Neuronal stem cell (in vitro differentiated cells): ENCODE measurements at regions not wholly inside any gene's neighbourhood (a gene's known extent, or its start where the extent isn't known, plus 50 kb on each side); places are given as distances from the start of the nearest gene placed in this dataset.

Source experiments
- DNase-seq: peaks from one replicate; pipeline ENCODE4 v3.0.0-alpha.2; 2013; ENCODE audit warnings: low spot score
- H2AFZ ChIP-seq: one replicate; pipeline ENCODE4 v1.6.1; 2013; ENCODE audit warnings: mild to moderate bottlenecking, low read length, inconsistent platforms
- H2AK5ac ChIP-seq: 2 replicates; pipeline ENCODE4 v1.6.1; 2013; ENCODE audit warnings: low read depth, mild to moderate bottlenecking, inconsistent platforms, low read length, moderate library complexity, mixed read lengths
- H2BK120ac ChIP-seq: 2 replicates; pipeline ENCODE4 v1.6.1; 2013; ENCODE audit warnings: low read depth, mild to moderate bottlenecking, inconsistent platforms, low read length, moderate library complexity, mixed read lengths
- H2BK12ac ChIP-seq: one replicate; pipeline ENCODE4 v1.6.1; 2013; ENCODE audit warnings: low read length, inconsistent platforms
- H2BK15ac ChIP-seq: 2 replicates; pipeline ENCODE4 v1.6.1; 2013; ENCODE audit warnings: mild to moderate bottlenecking, low read length, inconsistent platforms, mixed read lengths
- H2BK5ac ChIP-seq: one replicate; pipeline ENCODE4 v1.6.1; 2013; ENCODE audit warnings: inconsistent platforms, mild to moderate bottlenecking, low read length, moderate library complexity
- H3K14ac ChIP-seq: one replicate; pipeline ENCODE4 v1.6.1; 2013; ENCODE audit warnings: low read length, inconsistent platforms
- H3K18ac ChIP-seq: 2 replicates; pipeline ENCODE4 v1.6.1; 2013; ENCODE audit warnings: low read length, inconsistent platforms
- H3K23ac ChIP-seq: 2 replicates; pipeline ENCODE4 v1.6.1; 2013; ENCODE audit warnings: low read depth, mild to moderate bottlenecking, mixed read lengths, low read length, inconsistent platforms; ENCODE audit not compliant: poor library complexity
- H3K27ac ChIP-seq: replicated peaks from 3 replicates; pipeline ENCODE4 v1.5.1; 2013; ENCODE audit warnings: low read length, inconsistent platforms
- H3K27me3 ChIP-seq, 3 experiments: 2 replicates each; pipeline ENCODE4 v1.6.1; 2013; ENCODE audit warnings: low read length in 3 of 3, mild to moderate bottlenecking in 2 of 3, inconsistent platforms in 1 of 3, low read depth in 1 of 3, mixed read lengths in 1 of 3, moderate library complexity in 1 of 3; ENCODE audit not compliant: control insufficient read depth in 3 of 3, insufficient read depth in 3 of 3
- H3K36me3 ChIP-seq, 2 donors: replicated peaks in 1 of 2; 2 replicates each; pipeline ENCODE4 v1.6.1; 2013; ENCODE audit warnings: low read length in 2 of 2; ENCODE audit not compliant: control insufficient read depth in 2 of 2, insufficient read depth in 2 of 2
- H3K4ac ChIP-seq: 2 replicates; pipeline ENCODE4 v1.6.1; 2013; ENCODE audit warnings: inconsistent platforms, mild to moderate bottlenecking, low read length, moderate library complexity
- H3K4me1 ChIP-seq, 2 donors: 1 replicate in 1 of 2; 2 replicates in 1 of 2; pipeline ENCODE4 v1.6.1; 2013; ENCODE audit warnings: low read length in 2 of 2, low read depth in 1 of 2; ENCODE audit not compliant: control insufficient read depth in 2 of 2, insufficient read depth in 1 of 2
- H3K4me2 ChIP-seq: one replicate; pipeline ENCODE4 v1.6.1; 2013; ENCODE audit warnings: mild to moderate bottlenecking, low read length, inconsistent platforms; ENCODE audit not compliant: insufficient read depth, poor library complexity, severe bottlenecking
- H3K4me3 ChIP-seq, 2 donors: 2 replicates each; pipeline ENCODE4 v1.5.1; 2013; ENCODE audit warnings: low read length in 2 of 2, mild to moderate bottlenecking in 2 of 2, inconsistent platforms in 1 of 2, moderate library complexity in 1 of 2
- H3K79me1 ChIP-seq: one replicate; pipeline ENCODE4 v1.6.1; 2013; ENCODE audit warnings: low read depth, mild to moderate bottlenecking, inconsistent platforms, low read length, moderate library complexity
- H3K9ac ChIP-seq: one replicate; pipeline ENCODE4 v1.6.1; 2013; ENCODE audit warnings: mild to moderate bottlenecking, low read depth, low read length, inconsistent platforms; ENCODE audit not compliant: poor library complexity
- H3K9me3 ChIP-seq, 2 donors: replicated peaks in 1 of 2; 2 replicates each; pipeline versions ENCODE3 to v1.6.1; 2013; ENCODE audit warnings: low read length in 2 of 2, mild to moderate bottlenecking in 2 of 2, inconsistent platforms in 1 of 2, low read depth in 1 of 2, mixed read lengths in 1 of 2, moderate library complexity in 1 of 2; ENCODE audit not compliant: control insufficient read depth in 2 of 2, insufficient read depth in 1 of 2
- H4K8ac ChIP-seq: one replicate; pipeline ENCODE4 v1.6.1; 2013; ENCODE audit warnings: low read depth, mild to moderate bottlenecking, inconsistent platforms, low read length, moderate library complexity
- H4K91ac ChIP-seq: one replicate; pipeline ENCODE4 v1.6.1; 2013; ENCODE audit warnings: low read length, low read depth, mild to moderate bottlenecking, inconsistent platforms; ENCODE audit not compliant: poor library complexity
- WGBS, 2 donors: extraction: QIAGEN DNeasy Blood & Tissue Kit; methylation state at CpG; one replicate each; pipeline ENCODE4 v1.1.7; 2013; ENCODE audit warnings: missing lambda C conversion rate in 2 of 2, mixed read lengths in 1 of 2; ENCODE audit not compliant: insufficient read length in 2 of 2, insufficient replicate concordance in 1 of 2; ENCODE audit errors: extremely low coverage in 2 of 2; 5-methylcytosine and 5-hydroxymethylcytosine counted together

DNA sequence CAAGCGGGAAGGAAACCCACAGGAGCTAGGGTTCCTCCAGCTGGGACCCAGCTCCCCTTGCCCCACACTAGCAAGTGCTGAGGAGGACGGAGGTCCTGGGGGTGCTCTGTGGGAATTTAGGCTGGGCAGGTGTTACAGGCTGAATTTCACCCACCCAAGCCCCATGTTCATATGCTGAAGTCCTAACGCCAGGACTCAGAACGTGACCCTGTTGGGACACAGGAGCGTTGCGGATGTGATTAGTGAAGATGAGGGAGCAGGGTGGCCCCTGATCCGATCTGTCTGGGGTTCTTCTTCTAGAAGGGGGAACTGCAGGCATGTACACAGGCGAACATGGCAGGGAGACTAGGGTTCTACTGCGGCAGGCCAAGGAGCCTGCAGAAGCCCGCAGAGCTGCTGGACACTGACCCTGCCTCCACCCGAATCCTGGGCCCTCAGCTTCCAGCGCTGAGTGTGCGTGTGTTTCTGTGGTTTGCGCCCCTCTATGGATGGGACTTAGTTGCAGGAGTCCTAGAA is 103.4 kb upstream of the FGF3 start:
- Histone ChIP-seq H3K14ac (no peak overlapping the region), H3K4me3 (no peak overlapping the region), H4K8ac (no peak overlapping the region), H4K91ac (no peak overlapping the region), H2BK15ac (peak overlapping the region; percentile 86), H3K9me3 (no peaks in the 10 kb centered on the region), H2BK5ac (no peak overlapping the region), H2AK5ac (peak overlapping the region; percentile 93), H3K4me2 (no peak overlapping the region), H3K27ac (no peak overlapping the region), H3K18ac (no peak overlapping the region), H3K4ac (no peak overlapping the region), H3K4me1 (peaks cover 0 to 4% of the 10 kb centered on the region in 2 donors), H2BK12ac (no peak overlapping the region), H3K79me1 (no peaks in the 10 kb centered on the region), H3K27me3 (peaks cover 0 to 22% (median 15%) of the 10 kb centered on the region in 3 experiments), H3K36me3 (no peaks in the 10 kb centered on the region), H3K23ac (peak overlapping the region; percentile 23), H3K9ac (no peak overlapping the region), H2AFZ (no peak overlapping the region), H2BK120ac (no peak overlapping the region)
- WGBS, 2 donors = no CpG with 5 or more reads among the region's 14 CpGs
- no peak for DNase-seq

DNA sequence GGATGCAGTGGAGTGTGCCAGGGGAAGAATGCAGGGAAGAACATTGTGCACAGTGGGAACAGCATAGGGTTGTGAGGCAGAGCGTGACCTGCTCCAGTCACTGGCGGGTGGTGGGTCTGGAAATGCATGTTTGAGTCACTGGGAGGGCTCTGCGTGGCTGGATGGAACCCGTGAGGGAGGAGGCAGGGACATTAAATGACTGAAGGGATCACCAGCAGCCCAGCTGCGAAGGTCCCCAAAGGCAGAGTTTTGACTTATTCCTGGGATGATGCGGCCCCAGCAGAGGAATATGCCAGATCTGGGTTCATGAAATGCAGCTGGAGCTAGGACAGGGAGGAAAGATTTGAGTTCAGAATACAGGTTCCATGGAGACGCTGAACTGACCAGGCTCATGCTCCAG is 104.0 kb upstream of the FGF3 start:
- peaks cover 0 to 4% of the 10 kb centered on the region in 2 donors for H3K4me1 ChIP-seq
- peaks cover 0 to 23% (median 12%) of the 10 kb centered on the region in 3 experiments for H3K27me3 ChIP-seq
- H2AFZ ChIP-seq = no peak overlapping the region
- H2BK5ac ChIP-seq = no peak overlapping the region
- no CpG with 5 or more reads among the region's 7 CpGs for WGBS, 2 donors
- H2BK120ac ChIP-seq = no peak overlapping the region
- no peak overlapping the region for H3K4ac ChIP-seq
- no peak overlapping the region for H3K14ac ChIP-seq
- H2BK15ac ChIP-seq = no peak overlapping the region
- H4K8ac ChIP-seq = no peak overlapping the region
- H3K9ac ChIP-seq = no peak overlapping the region
- no peak overlapping the region for H2BK12ac ChIP-seq
- H4K91ac ChIP-seq = no peak overlapping the region
- DNase-seq = no peak
- no peaks in the 10 kb centered on the region for H3K36me3 ChIP-seq
- H3K27ac ChIP-seq = no peak overlapping the region
- no peak overlapping the region for H3K4me2 ChIP-seq
- no peak overlapping the region for H2AK5ac ChIP-seq
- H3K9me3 ChIP-seq = no peaks in the 10 kb centered on the region
- H3K79me1 ChIP-seq = no peaks in the 10 kb centered on the region
- H3K23ac ChIP-seq = no peak overlapping the region
- no peak overlapping the region for H3K4me3 ChIP-seq
- peak overlapping the region; percentile 32 for H3K18ac ChIP-seq

DNA sequence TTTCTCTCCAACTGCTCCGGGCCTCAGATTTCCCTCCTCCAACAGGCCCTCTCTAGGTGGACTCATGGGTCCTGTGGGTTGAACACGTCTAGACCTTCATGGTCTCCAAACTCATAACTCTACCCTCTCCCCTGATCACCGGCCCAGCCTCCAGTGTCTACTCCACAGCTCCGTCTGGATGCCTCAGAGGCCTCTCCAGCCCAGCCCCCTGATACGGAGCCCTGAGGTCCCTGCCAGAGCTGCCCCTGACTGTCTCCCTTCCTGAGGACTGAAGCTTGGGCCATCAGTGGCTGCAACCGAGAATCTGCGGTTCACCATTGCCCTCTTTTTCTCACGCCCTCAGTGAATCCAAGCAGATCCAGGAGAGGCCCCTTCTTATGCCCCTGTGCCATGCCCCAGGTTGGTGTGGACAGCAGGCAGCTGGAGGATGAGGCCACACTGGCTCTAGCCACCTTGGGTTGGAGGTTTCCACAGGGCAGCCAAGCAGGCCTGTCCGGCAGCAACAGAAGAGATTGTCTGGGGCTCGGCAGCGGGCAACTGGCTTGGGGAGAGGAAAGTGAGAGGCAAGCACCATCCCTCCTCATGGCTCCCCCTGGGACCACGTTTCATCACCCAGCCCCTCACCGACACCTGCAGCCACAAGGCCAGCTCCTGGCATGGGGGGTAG is 104.6 kb upstream of the FGF3 start:
- no CpG with 5 or more reads among the region's 13 CpGs for WGBS, 2 donors
- H3K4me3 ChIP-seq = no peak overlapping the region
- no peak for DNase-seq
- no peak overlapping the region for H3K14ac ChIP-seq
- H3K27me3 ChIP-seq = peaks cover 0 to 20% (median 7%) of the 10 kb centered on the region in 3 experiments
- H3K4me2 ChIP-seq = no peak overlapping the region
- H3K79me1 ChIP-seq = no peaks in the 10 kb centered on the region
- no peak overlapping the region for H4K8ac ChIP-seq
- peak overlapping the region; percentile 76 for H2BK15ac ChIP-seq
- H3K9me3 ChIP-seq = no peaks in the 10 kb centered on the region
- H3K18ac ChIP-seq = peak overlapping the region; percentile 27
- no peak overlapping the region for H3K27ac ChIP-seq
- peaks cover 0 to 2% of the 10 kb centered on the region in 2 donors for H3K4me1 ChIP-seq
- H4K91ac ChIP-seq = no peak overlapping the region
- H3K4ac ChIP-seq = no peak overlapping the region
- peak overlapping the region; percentile 35 for H2BK12ac ChIP-seq
- no peak overlapping the region for H3K23ac ChIP-seq
- no peaks in the 10 kb centered on the region for H3K36me3 ChIP-seq
- H2AK5ac ChIP-seq = peak overlapping the region; percentile 40
- H2AFZ ChIP-seq = no peak overlapping the region
- H2BK5ac ChIP-seq = no peak overlapping the region
- no peak overlapping the region for H2BK120ac ChIP-seq
- H3K9ac ChIP-seq = no peak overlapping the region

DNA sequence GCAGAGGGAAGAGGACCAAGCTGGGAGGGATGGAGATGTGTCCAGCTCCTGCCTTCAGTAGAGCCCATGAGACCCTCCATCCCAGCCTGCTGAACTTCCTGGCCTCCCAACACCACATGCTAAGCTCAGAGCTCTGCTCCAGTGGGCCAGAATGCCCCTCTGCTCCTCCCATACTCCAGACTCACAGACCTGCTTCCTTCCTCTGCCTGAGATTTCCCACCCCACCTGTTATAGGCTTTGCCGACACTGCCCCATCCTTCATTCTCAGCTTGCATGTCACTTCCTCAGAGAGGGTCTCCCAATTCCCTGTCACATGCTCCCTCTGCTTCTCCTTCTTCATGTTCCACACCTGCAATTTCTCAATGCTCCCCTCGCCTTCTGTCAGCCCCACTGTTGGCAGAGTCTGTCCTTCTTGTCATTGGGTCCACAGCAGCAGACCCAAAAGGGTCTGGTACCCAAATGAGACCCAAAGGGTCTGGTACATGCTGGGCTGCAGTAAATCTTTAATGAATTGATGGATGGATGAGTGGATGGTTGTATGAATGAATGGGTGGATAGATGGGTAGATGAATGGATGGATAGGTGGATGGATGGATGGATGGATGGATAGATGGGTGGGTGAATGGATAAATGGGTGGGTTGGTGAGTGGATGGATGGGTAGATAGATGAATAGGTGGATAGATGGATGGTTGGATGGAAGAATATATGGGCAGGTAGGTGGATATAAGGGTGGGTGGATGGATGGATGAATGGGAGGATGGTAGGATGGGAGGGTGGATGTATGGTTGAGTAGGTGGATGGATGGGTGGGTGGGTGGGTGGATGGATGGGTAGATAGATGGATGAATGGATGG is 105.3 kb upstream of the FGF3 start:
- H3K9ac ChIP-seq = no peak overlapping the region
- H3K27me3 ChIP-seq = peaks cover 0 to 20% (median 3%) of the 10 kb centered on the region in 3 experiments
- no peak overlapping the region for H3K4me3 ChIP-seq
- no peak overlapping the region for H2BK120ac ChIP-seq
- H4K91ac ChIP-seq = no peak overlapping the region
- H2BK15ac ChIP-seq = peak overlapping the region; percentile 76
- H3K4ac ChIP-seq = no peak overlapping the region
- no peak for DNase-seq
- no peak overlapping the region for H3K27ac ChIP-seq
- H3K4me1 ChIP-seq = no peaks in the 10 kb centered on the region
- H3K14ac ChIP-seq = no peak overlapping the region
- no peak overlapping the region for H2BK5ac ChIP-seq
- no peak overlapping the region for H3K4me2 ChIP-seq
- H2BK12ac ChIP-seq = peak overlapping the region; percentile 35
- H3K18ac ChIP-seq = peak overlapping the region; percentile 27
- peak overlapping the region; percentile 40 for H2AK5ac ChIP-seq
- no peaks in the 10 kb centered on the region for H3K79me1 ChIP-seq
- H3K9me3 ChIP-seq = no peaks in the 10 kb centered on the region
- no peaks in the 10 kb centered on the region for H3K36me3 ChIP-seq
- no peak overlapping the region for H2AFZ ChIP-seq
- no peak overlapping the region for H4K8ac ChIP-seq
- no CpG with 5 or more reads among the region's 2 CpGs for WGBS, 2 donors
- no peak overlapping the region for H3K23ac ChIP-seq
